ENCODE measurements at regions not wholly inside any gene's neighbourhood (a gene's known extent, or its start where the extent isn't known, plus 50 kb on each side); places are given as distances from the start of the nearest gene placed in this dataset.

DNA sequence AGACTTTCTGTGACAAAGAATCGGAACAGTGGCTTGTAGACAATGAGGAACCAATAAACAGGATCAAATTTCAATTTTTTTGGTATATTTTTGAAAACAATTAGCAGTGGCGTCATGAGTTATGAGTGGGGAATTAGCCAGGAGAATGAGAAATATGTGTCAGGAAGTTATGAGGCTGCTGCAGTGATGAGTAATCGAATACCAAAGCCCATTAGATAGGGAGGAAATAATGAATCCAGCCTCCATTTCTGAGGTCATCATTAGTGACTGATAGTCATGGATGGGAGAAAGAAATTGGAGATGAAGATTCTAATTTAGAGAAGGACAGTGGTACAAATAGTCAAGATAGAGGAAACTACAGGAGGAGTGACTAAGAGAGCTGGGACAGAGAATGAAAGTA is 673.1 kb upstream of the VRK2 start:
- TF ChIP-seq GATA2 (CRISPR knock-in tag; IDR thresholded peaks at IDR 0.05) (no peak), MXI1 (IDR thresholded peaks at IDR 0.05; ENCODE audit: low read depth, low read length) (no peak), RAD21 (IDR thresholded peaks at IDR 0.05; ENCODE audit: low read length) (no peak)
- TF ChIP-seq, protein P1, sequence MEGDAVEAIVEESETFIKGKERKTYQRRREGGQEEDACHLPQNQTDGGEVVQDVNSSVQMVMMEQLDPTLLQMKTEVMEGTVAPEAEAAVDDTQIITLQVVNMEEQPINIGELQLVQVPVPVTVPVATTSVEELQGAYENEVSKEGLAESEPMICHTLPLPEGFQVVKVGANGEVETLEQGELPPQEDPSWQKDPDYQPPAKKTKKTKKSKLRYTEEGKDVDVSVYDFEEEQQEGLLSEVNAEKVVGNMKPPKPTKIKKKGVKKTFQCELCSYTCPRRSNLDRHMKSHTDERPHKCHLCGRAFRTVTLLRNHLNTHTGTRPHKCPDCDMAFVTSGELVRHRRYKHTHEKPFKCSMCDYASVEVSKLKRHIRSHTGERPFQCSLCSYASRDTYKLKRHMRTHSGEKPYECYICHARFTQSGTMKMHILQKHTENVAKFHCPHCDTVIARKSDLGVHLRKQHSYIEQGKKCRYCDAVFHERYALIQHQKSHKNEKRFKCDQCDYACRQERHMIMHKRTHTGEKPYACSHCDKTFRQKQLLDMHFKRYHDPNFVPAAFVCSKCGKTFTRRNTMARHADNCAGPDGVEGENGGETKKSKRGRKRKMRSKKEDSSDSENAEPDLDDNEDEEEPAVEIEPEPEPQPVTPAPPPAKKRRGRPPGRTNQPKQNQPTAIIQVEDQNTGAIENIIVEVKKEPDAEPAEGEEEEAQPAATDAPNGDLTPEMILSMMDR (IDR thresholded peaks at IDR 0.05), result no peak
